ENCODE measurements at regions not wholly inside any gene's neighbourhood (a gene's known extent, or its start where the extent isn't known, plus 50 kb on each side); places are given as distances from the start of the nearest gene placed in this dataset.

- no peaks in the 10 kb centered on the region for H3K9me3 ChIP-seq
- H3K27ac ChIP-seq = no peak overlapping the region
- H3K4me1 ChIP-seq = peaks cover 0 to 3% of the 10 kb centered on the region in 2 donors
- peaks cover 0 to 5% of the 10 kb centered on the region in 2 donors for H3K27me3 ChIP-seq
- peak; percentile 42 to 50 for DNase-seq
- intact Hi-C loops (cut with DNase I; ENCODE audit: low total_unique reads) = no loop called here
- no peak for TF ChIP-seq POLR2A (IDR thresholded peaks at IDR 0.05)
- TF ChIP-seq, protein P1, sequence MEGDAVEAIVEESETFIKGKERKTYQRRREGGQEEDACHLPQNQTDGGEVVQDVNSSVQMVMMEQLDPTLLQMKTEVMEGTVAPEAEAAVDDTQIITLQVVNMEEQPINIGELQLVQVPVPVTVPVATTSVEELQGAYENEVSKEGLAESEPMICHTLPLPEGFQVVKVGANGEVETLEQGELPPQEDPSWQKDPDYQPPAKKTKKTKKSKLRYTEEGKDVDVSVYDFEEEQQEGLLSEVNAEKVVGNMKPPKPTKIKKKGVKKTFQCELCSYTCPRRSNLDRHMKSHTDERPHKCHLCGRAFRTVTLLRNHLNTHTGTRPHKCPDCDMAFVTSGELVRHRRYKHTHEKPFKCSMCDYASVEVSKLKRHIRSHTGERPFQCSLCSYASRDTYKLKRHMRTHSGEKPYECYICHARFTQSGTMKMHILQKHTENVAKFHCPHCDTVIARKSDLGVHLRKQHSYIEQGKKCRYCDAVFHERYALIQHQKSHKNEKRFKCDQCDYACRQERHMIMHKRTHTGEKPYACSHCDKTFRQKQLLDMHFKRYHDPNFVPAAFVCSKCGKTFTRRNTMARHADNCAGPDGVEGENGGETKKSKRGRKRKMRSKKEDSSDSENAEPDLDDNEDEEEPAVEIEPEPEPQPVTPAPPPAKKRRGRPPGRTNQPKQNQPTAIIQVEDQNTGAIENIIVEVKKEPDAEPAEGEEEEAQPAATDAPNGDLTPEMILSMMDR (IDR thresholded peaks at IDR 0.05) = peak; percentile 58 to 72 (median 66)
- no peaks in the 10 kb centered on the region for H3K36me3 ChIP-seq
- no peak overlapping the region for H3K4me3 ChIP-seq
These were observed 98.9 kb upstream of the BACE2 start for GRCh38 chr21:41068967-41069642.

- no peaks in the 10 kb centered on the region for H3K36me3 ChIP-seq
- H3K27me3 ChIP-seq = peaks cover 0 to 5% of the 10 kb centered on the region in 2 donors
- no peak overlapping the region for H3K4me3 ChIP-seq
- no peak overlapping the region for H3K27ac ChIP-seq
- DNase-seq = no peak
- peaks cover 0 to 3% of the 10 kb centered on the region in 2 donors for H3K4me1 ChIP-seq
- TF ChIP-seq, protein P1 (IDR thresholded peaks at IDR 0.05) = no peak
- no peak for TF ChIP-seq POLR2A (IDR thresholded peaks at IDR 0.05)
- intact Hi-C loops (cut with DNase I; ENCODE audit: low total_unique reads) = no loop called here
- H3K9me3 ChIP-seq = no peaks in the 10 kb centered on the region
These were observed 97.7 kb upstream of the BACE2 start for GRCh38 chr21:41070284-41070683.

DNA sequence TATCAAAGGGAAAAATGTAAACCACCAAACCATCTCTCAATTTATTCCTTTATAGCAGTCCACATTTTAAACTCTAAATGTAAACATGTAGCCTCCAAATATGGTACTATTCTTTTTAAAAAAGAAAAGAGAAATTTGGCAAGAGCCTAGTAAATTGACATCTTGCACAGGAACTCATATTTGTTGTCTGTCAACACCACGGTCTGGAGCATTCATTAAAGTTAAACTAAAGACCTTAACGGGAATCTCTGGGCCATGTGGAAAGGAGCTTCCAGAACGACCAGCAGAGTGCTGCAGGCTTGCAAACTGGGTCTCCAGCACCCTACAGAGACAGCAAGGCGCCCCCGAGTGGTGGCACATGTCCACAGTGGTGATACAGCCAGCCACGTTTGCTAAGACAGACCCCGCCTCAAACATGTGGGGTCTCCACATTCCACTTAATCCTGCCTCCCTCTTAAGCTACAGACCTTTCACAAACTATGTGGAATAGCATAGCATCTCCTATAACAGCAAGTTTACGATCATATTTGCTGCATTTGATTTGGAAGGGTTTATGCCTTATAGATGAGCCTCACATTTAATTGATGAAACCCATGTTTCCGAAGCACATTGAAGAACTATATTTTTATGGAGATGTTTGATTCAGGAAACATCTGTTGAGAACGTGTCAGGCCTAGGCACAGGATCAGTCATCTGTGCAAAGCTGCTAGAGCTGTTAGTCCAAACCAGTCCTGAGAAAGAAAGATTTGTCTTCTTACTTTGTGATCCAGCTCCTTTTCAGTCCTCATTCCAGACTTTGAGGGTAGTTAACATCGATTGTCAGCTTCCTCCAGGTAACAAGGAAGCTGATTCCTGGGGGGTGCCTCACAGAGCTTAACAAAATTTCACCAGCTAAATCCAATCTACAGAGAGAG lies 96.4 kb upstream of the BACE2 start:
- Histone ChIP-seq H3K9me3 (no peaks in the 10 kb centered on the region), H3K27ac (no peak overlapping the region), H3K27me3 (peaks cover 0 to 5% of the 10 kb centered on the region in 2 donors), H3K36me3 (no peaks in the 10 kb centered on the region), H3K4me1 (peaks cover 0 to 3% of the 10 kb centered on the region in 2 donors), H3K4me3 (no peak overlapping the region)
- no peak for DNase-seq
- intact Hi-C loops (cut with DNase I; ENCODE audit: low total_unique reads) = no loop called here
- TF ChIP-seq, protein P1 (IDR thresholded peaks at IDR 0.05) = no peak
- TF ChIP-seq POLR2A (IDR thresholded peaks at IDR 0.05) = no peak

GRCh38 chr21:41073558-41073957 lies 94.4 kb upstream of the BACE2 start:
- peaks cover 0 to 2% of the 10 kb centered on the region in 2 donors for H3K27me3 ChIP-seq
- H3K4me3 ChIP-seq = no peak overlapping the region
- no peak for TF ChIP-seq POLR2A (IDR thresholded peaks at IDR 0.05)
- H3K4me1 ChIP-seq = peaks cover 0 to 3% of the 10 kb centered on the region in 2 donors
- H3K36me3 ChIP-seq = no peaks in the 10 kb centered on the region
- no peak overlapping the region for H3K27ac ChIP-seq
- intact Hi-C loops (cut with DNase I; ENCODE audit: low total_unique reads) = no loop called here
- no peak for DNase-seq
- no peaks in the 10 kb centered on the region for H3K9me3 ChIP-seq

- Histone ChIP-seq H3K27me3 (no peaks in the 10 kb centered on the region), H3K9me3 (no peaks in the 10 kb centered on the region), H3K4me3 (no peak overlapping the region), H3K27ac (no peak overlapping the region), H3K4me1 (no peaks in the 10 kb centered on the region), H3K36me3 (no peaks in the 10 kb centered on the region)
- DNase-seq = no peak
- TF ChIP-seq, protein P1 (IDR thresholded peaks at IDR 0.05) = no peak
- no peak for TF ChIP-seq POLR2A (IDR thresholded peaks at IDR 0.05)
- intact Hi-C loops (cut with DNase I; ENCODE audit: low total_unique reads) = no loop called here
These were observed 93.4 kb upstream of the BACE2 start for GRCh38 chr21:41074396-41075184.
